ENCODE measurements at regions not wholly inside any gene's neighbourhood (a gene's known extent, or its start where the extent isn't known, plus 50 kb on each side); places are given as distances from the start of the nearest gene placed in this dataset.

- TF ChIP-seq, protein P1, sequence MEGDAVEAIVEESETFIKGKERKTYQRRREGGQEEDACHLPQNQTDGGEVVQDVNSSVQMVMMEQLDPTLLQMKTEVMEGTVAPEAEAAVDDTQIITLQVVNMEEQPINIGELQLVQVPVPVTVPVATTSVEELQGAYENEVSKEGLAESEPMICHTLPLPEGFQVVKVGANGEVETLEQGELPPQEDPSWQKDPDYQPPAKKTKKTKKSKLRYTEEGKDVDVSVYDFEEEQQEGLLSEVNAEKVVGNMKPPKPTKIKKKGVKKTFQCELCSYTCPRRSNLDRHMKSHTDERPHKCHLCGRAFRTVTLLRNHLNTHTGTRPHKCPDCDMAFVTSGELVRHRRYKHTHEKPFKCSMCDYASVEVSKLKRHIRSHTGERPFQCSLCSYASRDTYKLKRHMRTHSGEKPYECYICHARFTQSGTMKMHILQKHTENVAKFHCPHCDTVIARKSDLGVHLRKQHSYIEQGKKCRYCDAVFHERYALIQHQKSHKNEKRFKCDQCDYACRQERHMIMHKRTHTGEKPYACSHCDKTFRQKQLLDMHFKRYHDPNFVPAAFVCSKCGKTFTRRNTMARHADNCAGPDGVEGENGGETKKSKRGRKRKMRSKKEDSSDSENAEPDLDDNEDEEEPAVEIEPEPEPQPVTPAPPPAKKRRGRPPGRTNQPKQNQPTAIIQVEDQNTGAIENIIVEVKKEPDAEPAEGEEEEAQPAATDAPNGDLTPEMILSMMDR (IDR thresholded peaks at IDR 0.05) = no peak
- Mint-ChIP-seq H3K27ac (ENCODE audit: unreplicated experiment) (no peak overlapping the region), H3K4me3 (ENCODE audit: unreplicated experiment) (no peak overlapping the region), H3K36me3 (ENCODE audit: unreplicated experiment) (no peaks in the 10 kb centered on the region), H3K9me3 (ENCODE audit: unreplicated experiment) (no peaks in the 10 kb centered on the region), H3K27me3 (ENCODE audit: unreplicated experiment) (peaks cover 44% of the 10 kb centered on the region), H3K4me1 (ENCODE audit: unreplicated experiment) (no peaks in the 10 kb centered on the region)
- DNase-seq (ENCODE audit: extremely low spot score, unreplicated experiment) = no peak
Measured at GRCh38 chr10:63077800-63078199, 55.3 kb upstream of the NRBF2 start.

GRCh38 chr10:63072951-63073350 lies 60.2 kb upstream of the NRBF2 start:
- TF ChIP-seq, protein P1 (IDR thresholded peaks at IDR 0.05) = no peak
- H3K36me3 Mint-ChIP-seq (ENCODE audit: unreplicated experiment) = no peaks in the 10 kb centered on the region
- H3K27ac Mint-ChIP-seq (ENCODE audit: unreplicated experiment) = no peak overlapping the region
- H3K9me3 Mint-ChIP-seq (ENCODE audit: unreplicated experiment) = no peaks in the 10 kb centered on the region
- H3K4me1 Mint-ChIP-seq (ENCODE audit: unreplicated experiment) = peaks cover 2% of the 10 kb centered on the region
- no peak overlapping the region for H3K4me3 Mint-ChIP-seq (ENCODE audit: unreplicated experiment)
- DNase-seq (ENCODE audit: extremely low spot score, unreplicated experiment) = no peak
- H3K27me3 Mint-ChIP-seq (ENCODE audit: unreplicated experiment) = peaks cover 54% of the 10 kb centered on the region

DNA sequence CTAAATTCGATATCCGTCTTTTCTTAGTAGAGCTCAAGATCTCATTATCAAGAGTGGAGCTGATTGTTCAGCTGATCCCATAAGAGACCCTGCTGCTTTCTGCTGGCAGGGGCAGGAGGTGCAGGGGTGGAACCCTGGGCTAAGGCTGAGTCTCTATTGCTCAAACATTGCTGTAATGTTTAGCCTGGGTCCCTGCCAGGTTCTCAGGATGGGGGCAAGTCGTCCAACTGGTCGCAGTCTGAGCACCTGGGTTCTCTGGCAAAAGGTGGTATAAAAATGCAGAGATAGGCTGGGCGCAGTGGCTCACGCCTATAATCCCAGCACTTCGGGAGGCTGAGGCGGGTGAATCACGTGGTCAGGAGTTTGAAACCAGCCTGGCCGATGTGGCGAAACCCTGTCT lies 62.0 kb upstream of the NRBF2 start:
- H3K36me3 Mint-ChIP-seq (ENCODE audit: unreplicated experiment) = no peaks in the 10 kb centered on the region
- TF ChIP-seq, protein P1 (IDR thresholded peaks at IDR 0.05) = no peak
- H3K27me3 Mint-ChIP-seq (ENCODE audit: unreplicated experiment) = peaks cover 52% of the 10 kb centered on the region
- DNase-seq (ENCODE audit: extremely low spot score, unreplicated experiment) = no peak
- peaks cover 3% of the 10 kb centered on the region for H3K4me1 Mint-ChIP-seq (ENCODE audit: unreplicated experiment)
- no peaks in the 10 kb centered on the region for H3K9me3 Mint-ChIP-seq (ENCODE audit: unreplicated experiment)
- no peak overlapping the region for H3K27ac Mint-ChIP-seq (ENCODE audit: unreplicated experiment)
- no peak overlapping the region for H3K4me3 Mint-ChIP-seq (ENCODE audit: unreplicated experiment)

- H3K36me3 Mint-ChIP-seq (ENCODE audit: unreplicated experiment) = no peaks in the 10 kb centered on the region
- DNase-seq (ENCODE audit: extremely low spot score, unreplicated experiment) = no peak
- no peak overlapping the region for H3K27ac Mint-ChIP-seq (ENCODE audit: unreplicated experiment)
- peaks cover 56% of the 10 kb centered on the region for H3K27me3 Mint-ChIP-seq (ENCODE audit: unreplicated experiment)
- H3K9me3 Mint-ChIP-seq (ENCODE audit: unreplicated experiment) = no peaks in the 10 kb centered on the region
- no peak overlapping the region for H3K4me3 Mint-ChIP-seq (ENCODE audit: unreplicated experiment)
- H3K4me1 Mint-ChIP-seq (ENCODE audit: unreplicated experiment) = peaks cover 3% of the 10 kb centered on the region
- TF ChIP-seq, protein P1 (IDR thresholded peaks at IDR 0.05) = no peak
Measured at GRCh38 chr10:63069318-63069717, 63.8 kb upstream of the NRBF2 start.

GRCh38 chr10:63068246-63068645 lies 64.9 kb upstream of the NRBF2 start:
- no peak overlapping the region for H3K4me3 Mint-ChIP-seq (ENCODE audit: unreplicated experiment)
- no peak overlapping the region for H3K27ac Mint-ChIP-seq (ENCODE audit: unreplicated experiment)
- H3K4me1 Mint-ChIP-seq (ENCODE audit: unreplicated experiment) = peaks cover 3% of the 10 kb centered on the region
- TF ChIP-seq, protein P1 (IDR thresholded peaks at IDR 0.05) = no peak
- no peaks in the 10 kb centered on the region for H3K36me3 Mint-ChIP-seq (ENCODE audit: unreplicated experiment)
- DNase-seq (ENCODE audit: extremely low spot score, unreplicated experiment) = no peak
- H3K9me3 Mint-ChIP-seq (ENCODE audit: unreplicated experiment) = no peaks in the 10 kb centered on the region
- H3K27me3 Mint-ChIP-seq (ENCODE audit: unreplicated experiment) = peaks cover 54% of the 10 kb centered on the region

All from osteocyte (in vitro differentiated cells).